Neuronal stem cell (in vitro differentiated cells): ENCODE measurements at regions not wholly inside any gene's neighbourhood (a gene's known extent, or its start where the extent isn't known, plus 50 kb on each side); places are given as distances from the start of the nearest gene placed in this dataset.

ENCODE experiments used
- DNase-seq: peaks from one replicate; pipeline ENCODE4 v3.0.0-alpha.2; 2013; ENCODE audit warnings: low spot score
- H2AFZ ChIP-seq: one replicate; pipeline ENCODE4 v1.6.1; 2013; ENCODE audit warnings: mild to moderate bottlenecking, low read length, inconsistent platforms
- H2AK5ac ChIP-seq: 2 replicates; pipeline ENCODE4 v1.6.1; 2013; ENCODE audit warnings: low read depth, mild to moderate bottlenecking, inconsistent platforms, low read length, moderate library complexity, mixed read lengths
- H2BK120ac ChIP-seq: 2 replicates; pipeline ENCODE4 v1.6.1; 2013; ENCODE audit warnings: low read depth, mild to moderate bottlenecking, inconsistent platforms, low read length, moderate library complexity, mixed read lengths
- H2BK12ac ChIP-seq: one replicate; pipeline ENCODE4 v1.6.1; 2013; ENCODE audit warnings: low read length, inconsistent platforms
- H2BK15ac ChIP-seq: 2 replicates; pipeline ENCODE4 v1.6.1; 2013; ENCODE audit warnings: mild to moderate bottlenecking, low read length, inconsistent platforms, mixed read lengths
- H2BK5ac ChIP-seq: one replicate; pipeline ENCODE4 v1.6.1; 2013; ENCODE audit warnings: inconsistent platforms, mild to moderate bottlenecking, low read length, moderate library complexity
- H3K14ac ChIP-seq: one replicate; pipeline ENCODE4 v1.6.1; 2013; ENCODE audit warnings: low read length, inconsistent platforms
- H3K18ac ChIP-seq: 2 replicates; pipeline ENCODE4 v1.6.1; 2013; ENCODE audit warnings: low read length, inconsistent platforms
- H3K23ac ChIP-seq: 2 replicates; pipeline ENCODE4 v1.6.1; 2013; ENCODE audit warnings: low read depth, mild to moderate bottlenecking, mixed read lengths, low read length, inconsistent platforms; ENCODE audit not compliant: poor library complexity
- H3K27ac ChIP-seq: replicated peaks from 3 replicates; pipeline ENCODE4 v1.5.1; 2013; ENCODE audit warnings: low read length, inconsistent platforms
- H3K27me3 ChIP-seq, 3 experiments: 2 replicates each; pipeline ENCODE4 v1.6.1; 2013; ENCODE audit warnings: low read length in 3 of 3, mild to moderate bottlenecking in 2 of 3, inconsistent platforms in 1 of 3, low read depth in 1 of 3, mixed read lengths in 1 of 3, moderate library complexity in 1 of 3; ENCODE audit not compliant: control insufficient read depth in 3 of 3, insufficient read depth in 3 of 3
- H3K36me3 ChIP-seq, 2 donors: replicated peaks in 1 of 2; 2 replicates each; pipeline ENCODE4 v1.6.1; 2013; ENCODE audit warnings: low read length in 2 of 2; ENCODE audit not compliant: control insufficient read depth in 2 of 2, insufficient read depth in 2 of 2
- H3K4ac ChIP-seq: 2 replicates; pipeline ENCODE4 v1.6.1; 2013; ENCODE audit warnings: inconsistent platforms, mild to moderate bottlenecking, low read length, moderate library complexity
- H3K4me1 ChIP-seq, 2 donors: 1 replicate in 1 of 2; 2 replicates in 1 of 2; pipeline ENCODE4 v1.6.1; 2013; ENCODE audit warnings: low read length in 2 of 2, low read depth in 1 of 2; ENCODE audit not compliant: control insufficient read depth in 2 of 2, insufficient read depth in 1 of 2
- H3K4me2 ChIP-seq: one replicate; pipeline ENCODE4 v1.6.1; 2013; ENCODE audit warnings: mild to moderate bottlenecking, low read length, inconsistent platforms; ENCODE audit not compliant: insufficient read depth, poor library complexity, severe bottlenecking
- H3K4me3 ChIP-seq, 2 donors: 2 replicates each; pipeline ENCODE4 v1.5.1; 2013; ENCODE audit warnings: low read length in 2 of 2, mild to moderate bottlenecking in 2 of 2, inconsistent platforms in 1 of 2, moderate library complexity in 1 of 2
- H3K79me1 ChIP-seq: one replicate; pipeline ENCODE4 v1.6.1; 2013; ENCODE audit warnings: low read depth, mild to moderate bottlenecking, inconsistent platforms, low read length, moderate library complexity
- H3K9ac ChIP-seq: one replicate; pipeline ENCODE4 v1.6.1; 2013; ENCODE audit warnings: mild to moderate bottlenecking, low read depth, low read length, inconsistent platforms; ENCODE audit not compliant: poor library complexity
- H3K9me3 ChIP-seq, 2 donors: replicated peaks in 1 of 2; 2 replicates each; pipeline versions ENCODE3 to v1.6.1; 2013; ENCODE audit warnings: low read length in 2 of 2, mild to moderate bottlenecking in 2 of 2, inconsistent platforms in 1 of 2, low read depth in 1 of 2, mixed read lengths in 1 of 2, moderate library complexity in 1 of 2; ENCODE audit not compliant: control insufficient read depth in 2 of 2, insufficient read depth in 1 of 2
- H4K8ac ChIP-seq: one replicate; pipeline ENCODE4 v1.6.1; 2013; ENCODE audit warnings: low read depth, mild to moderate bottlenecking, inconsistent platforms, low read length, moderate library complexity
- H4K91ac ChIP-seq: one replicate; pipeline ENCODE4 v1.6.1; 2013; ENCODE audit warnings: low read length, low read depth, mild to moderate bottlenecking, inconsistent platforms; ENCODE audit not compliant: poor library complexity
- WGBS, 2 donors: extraction: QIAGEN DNeasy Blood & Tissue Kit; methylation state at CpG; one replicate each; pipeline ENCODE4 v1.1.7; 2013; ENCODE audit warnings: missing lambda C conversion rate in 2 of 2, mixed read lengths in 1 of 2; ENCODE audit not compliant: insufficient read length in 2 of 2, insufficient replicate concordance in 1 of 2; ENCODE audit errors: extremely low coverage in 2 of 2; 5-methylcytosine and 5-hydroxymethylcytosine counted together

GRCh38 chr11:87970762-87971161, 204.5 kb downstream of the RAB38 start:
- Histone ChIP-seq H2AK5ac (no peak overlapping the region), H3K23ac (no peak overlapping the region), H2BK5ac (no peak overlapping the region), H3K4me3 (no peak overlapping the region), H3K9ac (no peak overlapping the region), H2AFZ (no peak overlapping the region), H2BK120ac (no peak overlapping the region), H2BK15ac (no peak overlapping the region), H2BK12ac (no peak overlapping the region), H3K4me1 (peaks cover 0 to 11% of the 10 kb centered on the region in 2 donors), H3K79me1 (no peaks in the 10 kb centered on the region), H4K8ac (no peak overlapping the region), H4K91ac (no peak overlapping the region), H3K18ac (no peak overlapping the region), H3K27ac (no peak overlapping the region), H3K27me3 (no peaks in the 10 kb centered on the region), H3K36me3 (no peaks in the 10 kb centered on the region), H3K4me2 (peak overlapping the region; percentile 18), H3K4ac (no peak overlapping the region), H3K14ac (no peak overlapping the region), H3K9me3 (no peaks in the 10 kb centered on the region)
- WGBS, 2 donors, result no CpG with 5 or more reads among the region's 4 CpGs
- no peak for DNase-seq

GRCh38 chr11:87967459-87967858, 207.8 kb downstream of the RAB38 start:
- H3K9ac ChIP-seq, result no peak overlapping the region
- no peak overlapping the region for H2BK15ac ChIP-seq
- DNase-seq, result peak; percentile 4
- no CpG with 5 or more reads among the region's 1 CpG for WGBS, 2 donors
- H3K23ac ChIP-seq, result no peak overlapping the region
- no peaks in the 10 kb centered on the region for H3K79me1 ChIP-seq
- H3K4me3 ChIP-seq, result no peak overlapping the region
- H3K27ac ChIP-seq, result peak overlapping the region; percentile 15
- no peaks in the 10 kb centered on the region for H3K9me3 ChIP-seq
- H2BK5ac ChIP-seq, result no peak overlapping the region
- no peak overlapping the region for H4K8ac ChIP-seq
- no peak overlapping the region for H3K4ac ChIP-seq
- H2BK12ac ChIP-seq, result no peak overlapping the region
- H3K27me3 ChIP-seq, result no peaks in the 10 kb centered on the region
- H3K4me2 ChIP-seq, result no peak overlapping the region
- no peak overlapping the region for H4K91ac ChIP-seq
- no peaks in the 10 kb centered on the region for H3K36me3 ChIP-seq
- no peak overlapping the region for H3K18ac ChIP-seq
- no peak overlapping the region for H3K14ac ChIP-seq
- H2AFZ ChIP-seq, result no peak overlapping the region
- no peak overlapping the region for H2BK120ac ChIP-seq
- H3K4me1 ChIP-seq, result peaks cover 0 to 11% of the 10 kb centered on the region in 2 donors
- H2AK5ac ChIP-seq, result no peak overlapping the region

GRCh38 chr11:87966694-87967093, 208.5 kb downstream of the RAB38 start:
- H2BK5ac ChIP-seq, result no peak overlapping the region
- no peak overlapping the region for H2AK5ac ChIP-seq
- H3K4me2 ChIP-seq, result no peak overlapping the region
- peak; percentile 6 for DNase-seq
- H3K27ac ChIP-seq, result no peak overlapping the region
- H3K9me3 ChIP-seq, result no peaks in the 10 kb centered on the region
- H3K18ac ChIP-seq, result no peak overlapping the region
- H3K14ac ChIP-seq, result no peak overlapping the region
- H2BK120ac ChIP-seq, result no peak overlapping the region
- no peak overlapping the region for H3K4ac ChIP-seq
- H4K8ac ChIP-seq, result no peak overlapping the region
- no peak overlapping the region for H3K23ac ChIP-seq
- H3K9ac ChIP-seq, result no peak overlapping the region
- no peak overlapping the region for H2AFZ ChIP-seq
- H3K79me1 ChIP-seq, result no peaks in the 10 kb centered on the region
- no peaks in the 10 kb centered on the region for H3K27me3 ChIP-seq
- no peak overlapping the region for H4K91ac ChIP-seq
- H2BK12ac ChIP-seq, result no peak overlapping the region
- no peak overlapping the region for H2BK15ac ChIP-seq
- WGBS, 2 donors, result no CpG with 5 or more reads among the region's 1 CpG
- peaks cover 0 to 11% of the 10 kb centered on the region in 2 donors for H3K4me1 ChIP-seq
- no peak overlapping the region for H3K4me3 ChIP-seq
- H3K36me3 ChIP-seq, result no peaks in the 10 kb centered on the region

- Histone ChIP-seq H3K9me3 (no peaks in the 10 kb centered on the region), H3K23ac (no peak overlapping the region), H2BK120ac (no peak overlapping the region), H2AFZ (no peak overlapping the region), H3K18ac (no peak overlapping the region), H4K8ac (no peak overlapping the region), H3K79me1 (no peaks in the 10 kb centered on the region), H3K4me2 (no peak overlapping the region), H2AK5ac (no peak overlapping the region), H3K27me3 (no peaks in the 10 kb centered on the region), H2BK12ac (no peak overlapping the region), H3K9ac (no peak overlapping the region), H2BK15ac (no peak overlapping the region), H3K36me3 (no peaks in the 10 kb centered on the region), H4K91ac (no peak overlapping the region), H3K27ac (no peak overlapping the region), H3K4ac (no peak overlapping the region), H3K4me1 (peaks cover 0 to 9% of the 10 kb centered on the region in 2 donors), H3K4me3 (no peak overlapping the region), H2BK5ac (no peak overlapping the region), H3K14ac (no peak overlapping the region)
- no peak for DNase-seq
Measured at GRCh38 chr11:87966216-87966615, 209.0 kb downstream of the RAB38 start.
